SK-N-SH treated with all-trans-retinoic acid at 6 μM for 48 hours (cell line): ENCODE measurements at regions not wholly inside any gene's neighbourhood (a gene's known extent, or its start where the extent isn't known, plus 50 kb on each side); places are given as distances from the start of the nearest gene placed in this dataset.

Source experiments
- GLIS3 ChIP-seq: fragments of 250-450 bp; sonication (Bioruptor Pico); IDR thresholded peaks from 2 replicates; pipeline ENCODE4 v1.5.0; 2020; ENCODE audit warnings: mild to moderate bottlenecking, moderate library complexity
- OSR1 ChIP-seq: fragments of 250-450 bp; sonication (Bioruptor Pico); IDR thresholded peaks from 2 replicates; pipeline ENCODE4 v1.8.0; 2022; ENCODE audit warnings: moderate library complexity, mild to moderate bottlenecking, inconsistent platforms
- PATZ1 ChIP-seq: fragments of 250-450 bp; sonication (Bioruptor Pico); IDR thresholded peaks from 2 replicates; pipeline ENCODE4 v1.8.0; 2020; ENCODE audit warnings: mild to moderate bottlenecking, moderate library complexity, borderline replicate concordance
- RARB ChIP-seq: fragments of 250-450 bp; sonication (Bioruptor Pico); IDR thresholded peaks from 2 replicates; pipeline ENCODE4 v1.8.0; 2021; ENCODE audit warnings: mild to moderate bottlenecking, moderate library complexity
- TOX ChIP-seq: fragments of 250-450 bp; sonication (Bioruptor Pico); IDR thresholded peaks from 2 replicates; pipeline ENCODE4 v1.8.0; 2021; ENCODE audit warnings: mild to moderate bottlenecking, moderate library complexity, borderline replicate concordance
- ZNF8 ChIP-seq: fragments of 450-650 bp; formaldehyde crosslinking; IDR thresholded peaks from 2 replicates; pipeline ENCODE4 v1.5.0; 2020; ENCODE audit warnings: mild to moderate bottlenecking, moderate library complexity

GRCh38 chr6:12384357-12384912 is 94.3 kb downstream of the EDN1 start:
- no peak for TF ChIP-seq PATZ1
- no peak for TF ChIP-seq ZNF8 (CRISPR knock-in tag)
- TF ChIP-seq TOX (CRISPR knock-in tag): no peak
- TF ChIP-seq RARB: no peak
- TF ChIP-seq GLIS3 (CRISPR knock-in tag): no peak
- TF ChIP-seq OSR1 (CRISPR knock-in tag): no peak
